CD14-positive monocyte (primary cell): ENCODE measurements at regions not wholly inside any gene's neighbourhood (a gene's known extent, or its start where the extent isn't known, plus 50 kb on each side); places are given as distances from the start of the nearest gene placed in this dataset.

Experiments
- DNase-seq, 3 donors: peaks; one replicate each; pipeline ENCODE4 v3.0.0-alpha.2; 2011 to 2022
- H2AFZ ChIP-seq: 2 replicates; pipeline ENCODE4 v1.6.0; 2012; ENCODE audit warnings: mild to moderate bottlenecking, low read depth, low read length, inconsistent platforms; ENCODE audit not compliant: insufficient read depth, poor library complexity, severe bottlenecking
- H3K27ac ChIP-seq, 2 donors: 1 replicate in 1 of 2; 2 replicates in 1 of 2; pipeline ENCODE4 v1.5.1; 2012 to 2013; ENCODE audit warnings: low read length in 2 of 2, control low read depth in 1 of 2, inconsistent platforms in 1 of 2, low read depth in 1 of 2, mild to moderate bottlenecking in 1 of 2
- H3K27me3 ChIP-seq, 2 donors: one replicate each; pipeline versions ENCODE4 v1.6.0 to v1.6.1; 2011 to 2013; ENCODE audit warnings: low read length in 2 of 2; ENCODE audit not compliant: control insufficient read depth in 2 of 2, insufficient read depth in 2 of 2
- H3K36me3 ChIP-seq, 2 donors: replicated peaks in 1 of 2; 1 replicate in 1 of 2; 2 replicates in 1 of 2; pipeline versions ENCODE4 v1.5.1 to v1.6.1; 2012 to 2013; ENCODE audit warnings: low read length in 2 of 2, control low read depth in 1 of 2, inconsistent platforms in 1 of 2, mild to moderate bottlenecking in 1 of 2; ENCODE audit not compliant: insufficient read depth in 2 of 2, control insufficient read depth in 1 of 2
- H3K4me1 ChIP-seq, 2 donors: 1 replicate in 1 of 2; 2 replicates in 1 of 2; pipeline versions ENCODE4 v1.5.1 to v1.6.1; 2012 to 2013; ENCODE audit warnings: low read length in 2 of 2, control low read depth in 1 of 2, inconsistent platforms in 1 of 2, mild to moderate bottlenecking in 1 of 2, moderate library complexity in 1 of 2; ENCODE audit not compliant: insufficient read depth in 2 of 2, control insufficient read depth in 1 of 2
- H3K4me2 ChIP-seq: replicated peaks from 2 replicates; pipeline ENCODE3; 2012; ENCODE audit warnings: low read length, moderate library complexity, mild to moderate bottlenecking; ENCODE audit not compliant: poor library complexity, severe bottlenecking; ENCODE audit errors: extremely low read depth
- H3K4me3 ChIP-seq, 3 experiments: fragments of 200-600 bp in 1 of 3; sonication (generic) in 1 of 3; replicated peaks in 1 of 3; 1 replicate in 2 of 3; 2 replicates in 1 of 3; pipeline ENCODE4 v1.5.1; 2011 to 2013; ENCODE audit warnings: low read length in 3 of 3, mild to moderate bottlenecking in 3 of 3, control low read depth in 2 of 3, low read depth in 2 of 3, inconsistent platforms in 1 of 3, moderate library complexity in 1 of 3
- H3K79me2 ChIP-seq: 2 replicates; pipeline ENCODE4 v1.6.0; 2012; ENCODE audit warnings: mild to moderate bottlenecking, control low read depth, inconsistent platforms, low read length, moderate library complexity; ENCODE audit not compliant: insufficient read depth
- H3K9ac ChIP-seq: 2 replicates; pipeline ENCODE4 v1.6.0; 2017; ENCODE audit warnings: low read length, mild to moderate bottlenecking; ENCODE audit not compliant: insufficient read depth, poor library complexity, severe bottlenecking
- H3K9me3 ChIP-seq, 2 donors: replicated peaks in 1 of 2; 1 replicate in 1 of 2; 2 replicates in 1 of 2; pipeline versions ENCODE4 v1.5.1 to v1.6.1; 2012 to 2013; ENCODE audit warnings: low read length in 2 of 2, control low read depth in 1 of 2; ENCODE audit not compliant: control insufficient read depth in 1 of 2, insufficient read depth in 1 of 2
- H4K20me1 ChIP-seq: 2 replicates; pipeline ENCODE4 v1.6.0; 2012; ENCODE audit warnings: mild to moderate bottlenecking, low read length, control low read depth, moderate library complexity; ENCODE audit not compliant: insufficient read depth
- H3K27ac Mint-ChIP-seq, 7 donors: one replicate each; pipeline ENCODE4 v1.8.0; 2020; ENCODE audit warnings: mild to moderate bottlenecking in 7 of 7, mixed read lengths in 7 of 7, moderate library complexity in 6 of 7, inconsistent platforms in 2 of 7
- H3K27me3 Mint-ChIP-seq, 3 donors: one replicate each; pipeline ENCODE4 v1.8.0; 2021 to 2022; ENCODE audit warnings: low read depth in 3 of 3, mild to moderate bottlenecking in 3 of 3, mixed read lengths in 3 of 3, moderate library complexity in 3 of 3, inconsistent platforms in 1 of 3
- H3K36me3 Mint-ChIP-seq, 2 donors: one replicate each; pipeline ENCODE4 v1.8.0; 2020; ENCODE audit warnings: mixed read lengths in 2 of 2, inconsistent platforms in 1 of 2, mild to moderate bottlenecking in 1 of 2
- H3K4me1 Mint-ChIP-seq: one replicate; pipeline ENCODE4 v1.8.0; 2020; ENCODE audit warnings: mild to moderate bottlenecking, mixed read lengths
- H3K4me3 Mint-ChIP-seq, 2 donors: one replicate each; pipeline ENCODE4 v1.8.0; 2020; ENCODE audit warnings: mild to moderate bottlenecking in 2 of 2, mixed read lengths in 2 of 2, moderate library complexity in 1 of 2
- H3K9me3 Mint-ChIP-seq, 7 donors: one replicate each; pipeline ENCODE4 v1.8.0; 2020 to 2022; ENCODE audit warnings: mixed read lengths in 7 of 7, mild to moderate bottlenecking in 6 of 7, moderate library complexity in 6 of 7, inconsistent platforms in 2 of 7
- WGBS: methylation state at CpG from one replicate; pipeline ENCODE4 v1.1.5; 2013; ENCODE audit warnings: missing lambda C conversion rate; ENCODE audit not compliant: insufficient coverage; 5-methylcytosine and 5-hydroxymethylcytosine counted together
- intact Hi-C, 2 donors: fragments of 100-400 bp; cut with micrococcal nuclease; formaldehyde crosslinking; loops; one replicate each; pipeline versions ENCODE4 v1.15.0 to v1.15.1; 2023
- TF ChIP-seq, protein P1 (sequence below): fragments of 200-600 bp; IDR thresholded peaks from one replicate; pipeline ENCODE4 v1.8.0; 2022; ENCODE audit warnings: antibody characterized with exemption, mild to moderate bottlenecking

DNA sequence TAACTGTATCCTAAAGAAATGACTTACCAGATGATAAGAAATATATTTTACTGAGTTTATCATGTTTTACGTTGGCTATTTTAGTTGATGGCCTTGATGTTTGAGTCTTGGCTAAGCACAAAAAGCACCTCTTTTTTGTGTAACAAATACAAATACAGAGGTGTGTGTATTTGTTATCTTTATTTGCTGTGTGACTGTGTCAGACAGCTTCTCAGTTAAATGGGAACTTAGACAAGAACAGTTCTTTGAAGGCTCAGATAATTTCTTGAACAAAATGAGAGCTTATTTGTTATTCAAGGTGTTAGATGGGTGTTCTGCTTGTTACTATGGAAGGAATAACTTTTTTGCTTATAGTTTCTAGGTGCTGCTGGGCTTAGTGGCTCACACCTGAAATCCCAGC, 95.4 kb downstream of the RPS12 start:
- H3K9me3 Mint-ChIP-seq = peaks cover 0 to 3% (median 0%) of the 10 kb centered on the region in 7 donors
- Histone ChIP-seq H3K9me3 (no peaks in the 10 kb centered on the region), H3K36me3 (no peaks in the 10 kb centered on the region), H3K27ac (no peak overlapping the region), H3K4me2 (no peak overlapping the region), H2AFZ (no peak overlapping the region), H3K79me2 (no peaks in the 10 kb centered on the region), H3K27me3 (no peaks in the 10 kb centered on the region), H3K9ac (no peak overlapping the region), H3K4me3 (no peak overlapping the region), H4K20me1 (no peaks in the 10 kb centered on the region), H3K4me1 (no peaks in the 10 kb centered on the region)
- WGBS = no CpG with 5 or more reads among the region's 1 CpG
- peaks cover 0 to 2% (median 2%) of the 10 kb centered on the region in 3 donors for H3K27me3 Mint-ChIP-seq
- H3K4me3 Mint-ChIP-seq = no peak overlapping the region
- no peaks in the 10 kb centered on the region for H3K36me3 Mint-ChIP-seq
- TF ChIP-seq, protein P1, sequence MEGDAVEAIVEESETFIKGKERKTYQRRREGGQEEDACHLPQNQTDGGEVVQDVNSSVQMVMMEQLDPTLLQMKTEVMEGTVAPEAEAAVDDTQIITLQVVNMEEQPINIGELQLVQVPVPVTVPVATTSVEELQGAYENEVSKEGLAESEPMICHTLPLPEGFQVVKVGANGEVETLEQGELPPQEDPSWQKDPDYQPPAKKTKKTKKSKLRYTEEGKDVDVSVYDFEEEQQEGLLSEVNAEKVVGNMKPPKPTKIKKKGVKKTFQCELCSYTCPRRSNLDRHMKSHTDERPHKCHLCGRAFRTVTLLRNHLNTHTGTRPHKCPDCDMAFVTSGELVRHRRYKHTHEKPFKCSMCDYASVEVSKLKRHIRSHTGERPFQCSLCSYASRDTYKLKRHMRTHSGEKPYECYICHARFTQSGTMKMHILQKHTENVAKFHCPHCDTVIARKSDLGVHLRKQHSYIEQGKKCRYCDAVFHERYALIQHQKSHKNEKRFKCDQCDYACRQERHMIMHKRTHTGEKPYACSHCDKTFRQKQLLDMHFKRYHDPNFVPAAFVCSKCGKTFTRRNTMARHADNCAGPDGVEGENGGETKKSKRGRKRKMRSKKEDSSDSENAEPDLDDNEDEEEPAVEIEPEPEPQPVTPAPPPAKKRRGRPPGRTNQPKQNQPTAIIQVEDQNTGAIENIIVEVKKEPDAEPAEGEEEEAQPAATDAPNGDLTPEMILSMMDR = no peak
- no peaks in the 10 kb centered on the region for H3K4me1 Mint-ChIP-seq
- no peak for DNase-seq
- intact Hi-C loops = no loop called here
- no peak overlapping the region for H3K27ac Mint-ChIP-seq

DNA sequence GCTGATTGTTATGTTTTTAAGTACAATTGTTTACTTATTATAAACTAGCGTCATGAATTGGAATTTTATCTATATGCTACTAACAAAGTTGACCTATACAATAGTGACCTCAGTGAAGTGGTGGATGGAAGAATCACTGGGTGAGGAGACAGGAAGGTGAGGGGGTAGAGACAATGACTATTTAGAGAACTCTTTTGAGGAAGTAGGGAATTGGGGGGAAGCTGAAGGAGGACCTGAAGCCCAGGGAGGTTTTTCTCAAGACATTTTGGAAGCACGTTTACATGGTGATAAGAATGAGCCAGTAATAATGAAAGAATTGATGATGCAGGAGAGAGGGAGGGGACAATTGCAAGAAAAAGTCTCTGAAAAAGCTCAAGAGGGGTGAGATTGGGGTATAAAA, 96.4 kb downstream of the RPS12 start:
- no peak overlapping the region for H3K4me2 ChIP-seq
- intact Hi-C loops = no loop called here
- no peaks in the 10 kb centered on the region for H3K9me3 ChIP-seq
- H3K9ac ChIP-seq = no peak overlapping the region
- H4K20me1 ChIP-seq = no peaks in the 10 kb centered on the region
- Mint-ChIP-seq H3K36me3 (no peaks in the 10 kb centered on the region), H3K27me3 (peaks cover 0 to 2% (median 2%) of the 10 kb centered on the region in 3 donors), H3K4me3 (no peak overlapping the region), H3K27ac (no peak overlapping the region), H3K9me3 (peaks cover 0 to 3% (median 0%) of the 10 kb centered on the region in 7 donors), H3K4me1 (no peaks in the 10 kb centered on the region)
- no peak overlapping the region for H3K27ac ChIP-seq
- no peak overlapping the region for H2AFZ ChIP-seq
- H3K4me1 ChIP-seq = no peaks in the 10 kb centered on the region
- H3K79me2 ChIP-seq = no peaks in the 10 kb centered on the region
- no peaks in the 10 kb centered on the region for H3K36me3 ChIP-seq
- H3K4me3 ChIP-seq = no peak overlapping the region
- DNase-seq = no peak
- H3K27me3 ChIP-seq = no peaks in the 10 kb centered on the region
- TF ChIP-seq, protein P1 = no peak
- 0% methylated on average over 1 of the region's 2 CpGs for WGBS
